ENCODE measurements at regions not wholly inside any gene's neighbourhood (a gene's known extent, or its start where the extent isn't known, plus 50 kb on each side); places are given as distances from the start of the nearest gene placed in this dataset.

DNA sequence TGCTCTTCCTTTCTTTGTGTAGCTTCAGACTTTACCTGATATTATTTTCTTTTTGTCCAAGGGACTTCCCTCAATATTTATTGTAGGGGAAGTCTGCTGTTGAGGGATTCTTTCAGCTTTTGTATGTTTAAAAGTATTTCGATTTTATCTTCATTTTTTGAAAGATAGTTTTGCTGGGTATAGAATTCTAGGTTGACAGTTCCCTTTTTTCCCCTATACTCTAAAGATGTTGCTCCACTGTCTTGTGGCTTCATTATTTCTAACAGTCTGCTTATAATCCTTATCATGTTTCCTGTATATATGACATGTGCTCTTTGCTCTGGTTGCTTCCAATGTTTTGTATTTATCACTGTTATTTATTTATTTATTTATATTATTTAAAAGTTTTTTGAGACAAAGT, 57.3 kb downstream of the CYTL1 start:
- DNase-seq (ENCODE audit: low read depth) = no peak

DNA sequence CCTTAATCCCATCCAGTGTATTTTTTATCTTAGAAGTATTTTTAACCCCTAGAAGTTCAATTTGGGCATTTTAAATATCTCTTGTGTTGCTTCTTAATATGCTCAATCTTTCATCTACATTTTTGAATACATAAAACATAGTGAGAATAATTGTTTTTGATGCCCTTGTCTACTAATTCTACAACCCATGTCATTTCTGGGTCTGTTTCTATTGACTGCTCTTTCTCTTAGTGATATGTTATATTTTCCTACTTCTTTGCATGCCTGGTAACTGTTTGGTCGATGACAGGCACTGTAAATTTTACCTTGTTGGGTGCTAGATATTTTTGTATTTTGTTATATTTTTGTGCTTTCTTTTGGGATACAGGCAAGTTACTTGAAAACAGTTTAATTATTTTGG, 56.3 kb downstream of the CYTL1 start:
- DNase-seq (ENCODE audit: low read depth) = no peak

Measured in EH (cell line).